ENCODE measurements at regions not wholly inside any gene's neighbourhood (a gene's known extent, or its start where the extent isn't known, plus 50 kb on each side); places are given as distances from the start of the nearest gene placed in this dataset.

DNA sequence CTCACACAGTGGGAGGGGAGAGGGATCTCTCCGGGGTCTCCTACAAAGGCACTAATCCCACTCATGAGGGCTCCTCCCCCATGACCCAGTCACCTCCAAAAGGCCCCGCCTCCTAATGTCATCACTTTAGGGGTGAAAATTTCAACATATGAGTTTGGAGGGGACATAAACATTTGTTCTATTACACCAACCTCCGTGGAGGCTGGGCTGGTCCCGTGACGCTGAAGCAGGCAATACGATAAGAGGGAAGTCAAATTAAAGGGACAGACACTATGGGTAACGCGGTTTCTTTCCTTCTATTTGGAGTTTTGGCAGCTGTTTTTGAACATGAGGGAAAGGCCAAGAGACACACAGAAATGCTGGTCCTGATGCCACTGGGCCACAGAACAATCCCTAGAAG, 175.7 kb upstream of the VASH1 start:
- no peak overlapping the region for H3K4me3 ChIP-seq (ENCODE audit: insufficient read depth, low read depth, low read length)

DNA sequence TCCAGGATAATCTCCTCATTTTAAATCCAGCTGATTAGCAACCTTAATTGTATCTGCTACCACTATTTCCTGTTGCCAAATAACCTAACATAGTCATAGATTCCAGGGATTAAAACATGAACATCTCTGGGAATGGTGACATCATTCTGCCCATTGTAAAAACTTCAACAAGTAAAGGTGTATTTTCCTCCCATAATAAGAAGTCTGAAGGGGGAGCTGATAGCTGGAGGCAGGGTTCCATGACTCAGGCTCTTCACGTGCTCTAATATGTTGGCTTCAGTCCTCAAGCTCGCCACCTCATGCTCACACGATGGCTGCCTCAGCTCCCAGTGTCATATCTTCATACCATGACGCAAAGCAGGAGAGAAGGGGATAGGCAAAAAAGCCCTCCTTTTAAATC, 172.0 kb upstream of the VASH1 start:
- no peak overlapping the region for H3K4me3 ChIP-seq (ENCODE audit: insufficient read depth, low read depth, low read length)
- no peaks in the 10 kb centered on the region for H3K36me3 ChIP-seq (replicated peaks; ENCODE audit: control insufficient read depth, insufficient read depth, low read length)
- no peak for DNase-seq
- H3K27me3 ChIP-seq (ENCODE audit: control insufficient read depth, insufficient read depth, low read length), result no peaks in the 10 kb centered on the region

More for the DNA sequence above, 175.7 kb upstream of the VASH1 start:
- DNase-seq, result no peak
- no peaks in the 10 kb centered on the region for H3K36me3 ChIP-seq (replicated peaks; ENCODE audit: control insufficient read depth, insufficient read depth, low read length)
- H3K27me3 ChIP-seq (ENCODE audit: control insufficient read depth, insufficient read depth, low read length), result no peaks in the 10 kb centered on the region

DNA sequence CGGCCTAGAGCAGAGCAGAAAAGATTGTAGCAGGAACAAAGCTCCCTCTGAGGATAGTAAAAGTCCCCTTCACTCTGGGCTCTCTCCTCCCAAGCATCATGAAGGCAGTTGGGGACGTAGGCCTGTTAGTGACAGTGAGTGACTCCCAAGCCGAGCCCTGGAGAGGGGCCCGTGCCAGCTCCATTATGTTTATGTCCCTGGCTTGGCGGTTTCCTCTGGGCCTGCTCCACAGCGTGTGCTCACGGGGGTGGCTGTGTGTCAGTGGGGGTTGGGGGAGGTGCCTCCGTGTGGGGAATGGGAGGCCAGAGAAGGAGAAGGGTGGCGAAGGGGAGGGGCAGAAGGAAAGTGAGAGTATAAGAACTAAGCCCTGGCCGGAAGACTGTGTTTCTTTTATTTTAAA, 170.0 kb upstream of the VASH1 start:
- no peak for DNase-seq
- H3K4me3 ChIP-seq (ENCODE audit: insufficient read depth, low read depth, low read length), result no peak overlapping the region
- no peaks in the 10 kb centered on the region for H3K36me3 ChIP-seq (replicated peaks; ENCODE audit: control insufficient read depth, insufficient read depth, low read length)
- H3K27me3 ChIP-seq (ENCODE audit: control insufficient read depth, insufficient read depth, low read length), result no peaks in the 10 kb centered on the region

DNA sequence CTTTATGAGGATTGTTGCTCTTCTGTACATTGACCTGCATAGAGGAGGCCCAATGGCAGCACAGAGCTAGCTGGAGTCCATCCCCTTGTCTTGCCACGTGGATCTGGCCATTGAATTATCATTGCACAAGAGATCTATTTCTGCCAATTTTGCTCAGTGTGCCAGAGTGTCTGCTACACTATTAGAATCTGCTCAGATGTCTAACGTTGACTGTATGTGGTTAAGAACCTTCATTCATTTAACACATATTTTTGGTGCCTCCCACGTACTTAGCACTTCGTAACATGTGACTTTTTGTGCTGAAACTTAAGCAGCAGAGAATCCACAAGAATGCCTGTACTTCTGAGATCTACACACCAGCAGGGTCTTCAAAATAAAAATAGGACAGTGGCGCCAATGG, 166.0 kb upstream of the VASH1 start:
- Histone ChIP-seq H3K27me3 (ENCODE audit: control insufficient read depth, insufficient read depth, low read length) (no peaks in the 10 kb centered on the region), H3K36me3 (replicated peaks; ENCODE audit: control insufficient read depth, insufficient read depth, low read length) (no peaks in the 10 kb centered on the region), H3K4me3 (ENCODE audit: insufficient read depth, low read depth, low read length) (no peak overlapping the region)
- DNase-seq, result no peak

DNA sequence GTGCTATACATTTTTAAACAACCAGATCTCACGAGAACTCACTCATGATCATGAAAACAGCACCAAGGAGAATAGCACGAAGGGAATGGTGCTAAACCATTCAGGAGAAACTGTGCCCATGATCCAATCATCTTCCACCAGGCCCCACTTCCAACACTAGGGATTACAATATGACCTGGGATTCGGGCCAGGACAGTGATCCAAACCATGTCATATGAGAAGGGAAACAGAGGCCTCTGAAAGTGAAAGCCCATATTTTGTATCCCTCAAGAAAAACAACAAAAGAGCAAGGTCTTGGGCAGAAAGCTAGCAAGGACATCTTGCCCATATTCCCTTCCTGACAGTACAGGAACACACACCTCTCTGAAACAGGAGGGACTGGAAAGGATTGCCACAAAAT, 163.9 kb upstream of the VASH1 start:
- DNase-seq, result no peak

DNA sequence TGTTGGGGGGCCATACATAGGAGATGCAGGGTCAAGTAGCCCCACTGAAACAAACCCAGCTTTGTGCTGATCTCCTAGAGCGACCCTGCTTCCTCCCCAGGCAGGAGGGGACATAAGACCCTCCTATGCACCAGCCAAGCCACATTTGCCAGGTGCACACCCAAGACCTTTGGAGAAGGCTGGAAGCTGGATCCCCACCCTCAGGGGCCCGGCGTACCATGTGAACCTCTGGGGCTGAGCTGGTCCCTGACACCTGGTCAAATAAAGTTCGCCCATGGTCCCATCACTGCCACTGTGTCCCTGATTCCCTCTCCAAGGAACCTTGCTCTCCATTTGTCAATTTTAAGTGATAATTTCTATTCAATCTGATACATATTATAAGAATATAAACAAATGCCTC, 162.1 kb upstream of the VASH1 start:
- Histone ChIP-seq H3K4me3 (ENCODE audit: insufficient read depth, low read depth, low read length) (no peak overlapping the region), H3K36me3 (replicated peaks; ENCODE audit: control insufficient read depth, insufficient read depth, low read length) (no peaks in the 10 kb centered on the region), H3K27me3 (ENCODE audit: control insufficient read depth, insufficient read depth, low read length) (no peaks in the 10 kb centered on the region)
- no peak for DNase-seq

More for the DNA sequence above, 163.9 kb upstream of the VASH1 start:
- Histone ChIP-seq H3K27me3 (ENCODE audit: control insufficient read depth, insufficient read depth, low read length) (no peaks in the 10 kb centered on the region), H3K36me3 (replicated peaks; ENCODE audit: control insufficient read depth, insufficient read depth, low read length) (no peaks in the 10 kb centered on the region), H3K4me3 (ENCODE audit: insufficient read depth, low read depth, low read length) (no peak overlapping the region)

DNA sequence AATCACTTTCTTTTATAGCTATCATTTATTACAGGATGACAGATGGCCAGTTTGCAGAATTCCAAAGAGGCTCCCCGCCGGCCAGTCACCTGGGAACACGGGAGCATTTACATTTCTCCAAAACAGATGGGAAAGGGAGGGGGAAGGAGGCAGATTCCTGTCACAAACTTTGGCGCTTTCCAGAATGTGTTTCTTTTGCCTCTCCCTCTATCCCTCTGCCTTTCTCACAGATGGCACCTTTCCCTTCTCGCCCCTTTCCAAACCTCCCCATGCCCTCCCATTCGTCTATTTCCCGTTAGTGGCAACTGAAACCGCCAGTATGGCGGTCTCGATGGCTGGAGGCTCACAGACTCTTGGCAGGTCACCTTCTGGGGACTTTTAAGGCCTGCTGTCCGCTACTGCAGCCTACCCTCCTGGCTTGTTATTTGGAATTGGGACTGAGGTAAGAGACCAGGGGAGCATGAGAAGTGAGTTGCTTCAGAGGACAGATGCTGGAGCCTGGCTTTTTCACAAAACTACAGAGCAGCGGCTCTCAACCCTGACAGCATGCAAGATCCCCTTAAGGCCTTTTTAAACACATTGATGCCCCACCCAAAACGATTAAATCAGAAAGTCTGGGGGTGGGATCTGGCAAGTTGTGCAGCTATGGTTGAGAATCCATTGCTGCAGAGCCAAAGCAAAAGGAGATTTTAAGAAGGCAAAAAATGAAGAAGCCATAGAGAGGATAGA, 161.5 kb upstream of the VASH1 start:
- Histone ChIP-seq H3K27me3 (ENCODE audit: control insufficient read depth, insufficient read depth, low read length) (no peaks in the 10 kb centered on the region), H3K4me3 (ENCODE audit: insufficient read depth, low read depth, low read length) (no peak overlapping the region), H3K36me3 (replicated peaks; ENCODE audit: control insufficient read depth, insufficient read depth, low read length) (no peaks in the 10 kb centered on the region)
- no peak for DNase-seq

DNA sequence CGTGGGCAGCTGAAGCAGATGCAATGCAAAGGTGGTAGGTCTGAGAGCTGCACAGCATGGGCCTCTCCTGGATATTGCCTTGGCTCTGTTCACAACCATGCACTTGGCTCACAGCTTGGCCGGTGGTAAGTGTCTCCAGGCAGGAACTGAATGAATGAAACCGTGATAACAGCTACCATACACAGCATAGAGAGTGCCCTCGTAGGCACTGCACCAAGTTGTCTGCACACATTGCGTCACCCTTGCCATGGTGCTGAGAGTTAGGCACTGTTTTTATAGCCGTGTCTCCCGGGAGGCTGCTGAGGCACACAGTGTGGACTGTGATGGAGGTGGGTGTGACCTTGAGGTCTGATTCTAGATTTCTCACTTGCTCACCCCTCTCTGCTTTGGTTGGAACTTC, 157.6 kb upstream of the VASH1 start:
- no peak for DNase-seq
- Histone ChIP-seq H3K36me3 (replicated peaks; ENCODE audit: control insufficient read depth, insufficient read depth, low read length) (no peaks in the 10 kb centered on the region), H3K4me3 (ENCODE audit: insufficient read depth, low read depth, low read length) (no peak overlapping the region), H3K27me3 (ENCODE audit: control insufficient read depth, insufficient read depth, low read length) (no peaks in the 10 kb centered on the region)

DNA sequence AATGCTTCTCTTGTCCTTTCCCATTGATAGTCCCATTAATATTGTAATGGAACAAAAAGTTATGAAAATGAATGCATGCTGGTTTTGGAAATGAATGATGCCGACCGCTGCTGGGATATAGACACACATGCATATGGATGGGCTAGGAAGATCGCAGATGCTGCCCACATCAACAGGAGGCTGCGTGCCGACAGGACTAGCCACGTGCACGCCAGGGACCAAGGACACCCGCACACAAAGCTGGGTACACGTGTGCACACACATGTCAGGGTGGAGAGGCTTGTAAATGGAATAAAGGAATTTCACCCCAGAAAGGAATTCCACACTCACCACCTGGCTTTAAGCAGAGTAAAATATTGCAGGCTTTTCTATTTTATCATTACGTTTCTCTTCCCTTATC, 153.8 kb upstream of the VASH1 start:
- DNase-seq, result no peak
- no peak overlapping the region for H3K4me3 ChIP-seq (ENCODE audit: insufficient read depth, low read depth, low read length)
- H3K36me3 ChIP-seq (replicated peaks; ENCODE audit: control insufficient read depth, insufficient read depth, low read length), result no peaks in the 10 kb centered on the region
- H3K27me3 ChIP-seq (ENCODE audit: control insufficient read depth, insufficient read depth, low read length), result no peaks in the 10 kb centered on the region

DNA sequence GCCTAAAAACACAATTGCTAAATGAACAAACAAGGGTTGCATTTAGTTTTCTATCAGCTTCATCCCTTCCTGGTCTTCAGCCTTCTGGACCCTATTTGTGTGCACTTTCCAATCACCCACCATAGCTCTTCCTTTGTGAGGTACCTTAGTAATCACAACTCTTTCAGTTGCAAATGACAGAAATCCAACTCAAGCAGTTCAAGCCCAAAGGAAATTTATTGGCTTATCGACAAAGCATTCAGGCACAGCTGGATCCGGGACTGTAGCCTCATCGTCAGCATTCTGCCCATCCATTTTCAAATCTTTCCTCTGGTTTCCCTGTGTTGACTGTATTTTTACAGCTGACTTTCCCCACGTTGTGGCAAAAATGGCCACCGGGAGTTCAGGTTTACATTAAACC, 148.6 kb upstream of the VASH1 start:
- Histone ChIP-seq H3K36me3 (replicated peaks; ENCODE audit: control insufficient read depth, insufficient read depth, low read length) (no peaks in the 10 kb centered on the region), H3K27me3 (ENCODE audit: control insufficient read depth, insufficient read depth, low read length) (no peaks in the 10 kb centered on the region), H3K4me3 (ENCODE audit: insufficient read depth, low read depth, low read length) (no peak overlapping the region)
- no peak for DNase-seq

DNA sequence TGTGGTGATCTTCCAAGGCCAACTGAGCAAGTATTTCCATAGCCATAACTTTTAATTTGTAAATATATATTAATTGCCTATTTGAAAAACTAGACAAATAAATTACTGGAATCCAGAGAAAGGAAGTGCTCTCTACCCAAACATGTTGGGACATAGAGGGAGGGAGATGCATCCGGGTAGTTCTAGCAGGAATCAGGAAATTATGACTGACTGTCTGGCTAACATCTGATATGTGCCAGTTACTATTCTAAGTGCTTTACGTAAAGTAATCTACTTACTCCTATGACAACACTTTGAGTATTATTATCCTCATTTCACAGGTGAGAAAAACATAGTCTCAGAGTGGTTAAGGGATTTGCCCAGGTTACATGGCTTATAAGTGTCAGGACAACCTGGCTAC, 147.7 kb upstream of the VASH1 start:
- no peak overlapping the region for H3K4me3 ChIP-seq (ENCODE audit: insufficient read depth, low read depth, low read length)
- DNase-seq, result no peak
- H3K27me3 ChIP-seq (ENCODE audit: control insufficient read depth, insufficient read depth, low read length), result no peaks in the 10 kb centered on the region
- no peaks in the 10 kb centered on the region for H3K36me3 ChIP-seq (replicated peaks; ENCODE audit: control insufficient read depth, insufficient read depth, low read length)

DNA sequence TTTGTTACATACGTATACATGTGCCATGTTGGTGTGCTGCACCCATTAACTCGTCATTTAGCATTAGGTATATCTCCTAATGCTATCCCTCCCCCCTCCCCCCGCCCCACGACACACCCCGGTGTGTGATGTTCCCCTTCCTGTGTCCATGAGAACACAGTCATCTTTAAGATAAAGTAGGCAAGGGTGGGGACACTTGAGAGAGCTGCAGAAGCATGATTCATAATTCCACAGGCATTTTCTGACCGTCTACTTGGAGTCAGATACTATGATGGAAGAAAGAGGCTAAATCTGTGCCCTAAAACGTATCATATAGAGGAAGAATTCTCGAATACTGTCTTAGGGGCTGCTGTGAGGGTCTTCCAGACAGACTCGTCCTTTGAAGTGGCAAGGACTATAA, 145.9 kb upstream of the VASH1 start:
- no peaks in the 10 kb centered on the region for H3K27me3 ChIP-seq (ENCODE audit: control insufficient read depth, insufficient read depth, low read length)
- no peak overlapping the region for H3K4me3 ChIP-seq (ENCODE audit: insufficient read depth, low read depth, low read length)
- no peak for DNase-seq
- H3K36me3 ChIP-seq (replicated peaks; ENCODE audit: control insufficient read depth, insufficient read depth, low read length), result no peaks in the 10 kb centered on the region

DNA sequence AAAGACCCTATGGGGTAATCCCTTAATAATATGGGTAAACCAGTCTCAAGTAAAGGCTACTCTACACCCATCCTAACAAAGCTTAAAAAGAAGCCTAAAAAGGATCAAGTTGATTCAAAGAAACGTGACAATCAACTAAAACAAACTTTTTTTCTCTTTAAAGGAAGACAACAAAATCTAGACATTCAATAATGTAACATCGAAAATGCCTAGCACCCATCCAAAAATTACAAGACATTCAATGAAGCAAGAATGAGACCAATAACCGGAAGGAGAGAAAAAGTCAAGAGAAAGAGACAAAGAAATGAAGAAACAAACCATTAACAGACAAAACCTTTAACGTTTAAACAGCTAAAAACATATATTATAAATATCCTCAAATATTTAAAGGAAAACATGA, 143.8 kb upstream of the VASH1 start:
- Histone ChIP-seq H3K36me3 (replicated peaks; ENCODE audit: control insufficient read depth, insufficient read depth, low read length) (no peaks in the 10 kb centered on the region), H3K27me3 (ENCODE audit: control insufficient read depth, insufficient read depth, low read length) (no peaks in the 10 kb centered on the region), H3K4me3 (ENCODE audit: insufficient read depth, low read depth, low read length) (no peak overlapping the region)
- no peak for DNase-seq

DNA sequence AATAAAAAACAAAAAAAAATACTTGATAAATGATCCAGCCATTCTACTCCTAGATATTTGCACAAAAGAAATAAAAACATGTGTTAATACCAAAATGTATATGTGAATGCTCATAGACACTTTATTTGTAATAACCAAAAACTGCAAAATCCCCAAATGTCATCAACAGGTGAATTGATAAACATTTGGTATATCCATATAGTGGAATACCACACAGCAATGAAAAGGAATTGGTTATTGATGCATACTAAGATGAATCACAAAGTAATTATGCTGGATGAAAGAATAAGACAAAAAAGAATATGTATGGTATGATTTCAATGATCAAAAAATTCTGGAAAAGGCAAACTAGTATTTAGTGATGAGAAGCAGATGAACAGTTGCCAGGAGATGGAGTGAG, 124.7 kb upstream of the VASH1 start:
- no peak for DNase-seq
- no peak overlapping the region for H3K4me3 ChIP-seq (ENCODE audit: insufficient read depth, low read depth, low read length)
- H3K36me3 ChIP-seq (replicated peaks; ENCODE audit: control insufficient read depth, insufficient read depth, low read length), result no peaks in the 10 kb centered on the region
- no peaks in the 10 kb centered on the region for H3K27me3 ChIP-seq (ENCODE audit: control insufficient read depth, insufficient read depth, low read length)

DNA sequence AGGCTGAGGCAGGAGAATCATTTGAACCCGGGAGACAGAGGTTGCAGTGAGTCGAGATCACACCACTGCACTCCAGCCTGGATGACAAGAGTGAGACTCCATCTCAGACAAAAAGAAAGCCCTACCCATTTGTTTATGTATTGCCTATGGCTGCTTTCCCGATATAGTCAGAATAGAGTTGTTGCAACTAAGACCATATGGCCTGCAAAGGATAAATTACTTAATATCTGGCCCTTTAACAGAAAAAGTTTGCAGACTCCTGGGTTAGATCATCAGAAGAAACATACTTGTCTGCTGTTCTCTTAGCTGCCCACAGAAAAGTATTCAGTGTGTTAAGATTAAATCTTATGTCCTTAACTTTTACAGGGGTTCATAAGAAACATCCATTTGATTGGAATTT, 122.4 kb upstream of the VASH1 start:
- DNase-seq, result no peak
- H3K36me3 ChIP-seq (replicated peaks; ENCODE audit: control insufficient read depth, insufficient read depth, low read length), result no peaks in the 10 kb centered on the region
- no peak overlapping the region for H3K4me3 ChIP-seq (ENCODE audit: insufficient read depth, low read depth, low read length)
- H3K27me3 ChIP-seq (ENCODE audit: control insufficient read depth, insufficient read depth, low read length), result no peaks in the 10 kb centered on the region

DNA sequence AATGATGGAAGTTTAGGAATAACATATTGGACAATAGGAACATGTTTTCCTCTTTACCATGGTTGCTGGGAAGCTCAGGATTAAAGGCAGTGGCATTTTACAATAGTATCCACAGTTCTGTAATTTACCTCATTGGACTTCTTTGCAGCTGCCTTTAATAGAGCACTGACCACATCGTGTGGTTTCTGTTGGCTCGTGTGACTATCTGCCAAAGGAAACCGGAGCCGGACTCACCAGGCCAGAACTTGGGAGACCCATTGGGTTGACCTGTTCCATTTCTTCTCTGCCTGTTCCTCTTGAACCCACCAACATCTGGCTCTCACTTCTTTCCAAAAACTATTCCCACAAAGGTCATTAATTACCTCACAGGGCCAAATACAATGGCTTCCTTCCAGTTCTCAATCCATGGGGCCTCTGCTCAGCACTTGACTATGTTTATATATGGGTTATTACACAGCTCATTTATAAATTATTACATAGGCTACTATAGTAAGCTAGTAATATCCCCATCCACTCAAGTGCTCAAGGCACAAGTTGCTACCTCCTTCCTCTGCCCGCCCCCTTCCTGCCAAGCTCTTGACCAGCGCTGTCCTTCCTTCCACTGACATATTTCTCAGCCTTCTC, 121.5 kb upstream of the VASH1 start:
- no peaks in the 10 kb centered on the region for H3K36me3 ChIP-seq (replicated peaks; ENCODE audit: control insufficient read depth, insufficient read depth, low read length)
- no peaks in the 10 kb centered on the region for H3K27me3 ChIP-seq (ENCODE audit: control insufficient read depth, insufficient read depth, low read length)
- H3K4me3 ChIP-seq (ENCODE audit: insufficient read depth, low read depth, low read length), result no peak overlapping the region
- DNase-seq, result no peak
